ENCODE measurements at regions not wholly inside any gene's neighbourhood (a gene's known extent, or its start where the extent isn't known, plus 50 kb on each side); places are given as distances from the start of the nearest gene placed in this dataset.

DNA sequence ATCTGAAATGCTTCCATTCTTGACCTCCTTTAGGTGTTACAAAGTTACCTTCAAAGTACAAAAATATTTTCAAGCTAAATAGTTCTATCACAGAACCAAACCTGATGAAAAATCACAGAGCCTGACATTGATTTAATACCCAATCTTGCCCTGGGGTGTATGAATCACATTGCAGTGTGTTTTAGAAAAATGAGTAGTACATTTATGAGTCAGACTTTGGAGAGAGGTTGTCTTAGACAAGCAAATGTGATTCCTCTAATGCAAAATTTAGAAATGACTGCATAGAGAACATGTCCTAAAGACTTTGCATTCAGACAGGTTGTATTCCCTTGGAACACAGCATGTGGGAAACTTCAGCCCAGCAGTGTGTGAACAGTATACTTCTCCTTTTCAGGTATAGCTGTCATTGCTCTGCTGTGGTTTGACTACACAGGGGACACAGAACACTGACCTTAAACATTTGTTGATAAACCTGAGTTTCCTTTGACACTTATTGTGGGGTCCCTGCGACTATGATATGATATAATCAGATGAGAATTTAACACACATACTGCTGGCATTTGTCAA is 972.1 kb downstream of the JRKL start:
- DNase-seq: no peak
- Histone ChIP-seq H3K27ac (ENCODE audit: insufficient read depth in 1 of 2, low read depth in 1 of 2, low read length in 2 of 2, poor library complexity in 1 of 2, severe bottlenecking in 2 of 2) (no peak overlapping the region), H3K36me3 (ENCODE audit: control insufficient read depth in 4 of 4, insufficient read depth in 4 of 4, low read length in 3 of 4) (no peaks in the 10 kb centered on the region), H3K9me3 (ENCODE audit: control extremely low read depth in 1 of 5, control insufficient read depth in 4 of 5, insufficient read depth in 2 of 5, low read depth in 1 of 5, low read length in 4 of 5) (peaks cover 0 to 2% (median 0%) of the 10 kb centered on the region in 5 experiments), H3K4me3 (ENCODE audit: control insufficient read depth in 1 of 7, extremely low read depth in 1 of 7, insufficient read depth in 4 of 7, low read depth in 2 of 7, low read length in 6 of 7) (no peak overlapping the region), H3K27me3 (replicated peaks in 2 of 5; ENCODE audit: control insufficient read depth in 4 of 5, insufficient read depth in 5 of 5, low read length in 4 of 5) (no peaks in the 10 kb centered on the region), H3K4me1 (ENCODE audit: control extremely low read depth in 1 of 4, control insufficient read depth in 4 of 4, insufficient read depth in 4 of 4, low read length in 3 of 4) (no peaks in the 10 kb centered on the region)
- ChIA-PET POLR2A (no interaction called here), CTCF (no interaction called here)
- WGBS (ENCODE audit: insufficient coverage): no CpG with 5 or more reads among the region's 1 CpG

DNA sequence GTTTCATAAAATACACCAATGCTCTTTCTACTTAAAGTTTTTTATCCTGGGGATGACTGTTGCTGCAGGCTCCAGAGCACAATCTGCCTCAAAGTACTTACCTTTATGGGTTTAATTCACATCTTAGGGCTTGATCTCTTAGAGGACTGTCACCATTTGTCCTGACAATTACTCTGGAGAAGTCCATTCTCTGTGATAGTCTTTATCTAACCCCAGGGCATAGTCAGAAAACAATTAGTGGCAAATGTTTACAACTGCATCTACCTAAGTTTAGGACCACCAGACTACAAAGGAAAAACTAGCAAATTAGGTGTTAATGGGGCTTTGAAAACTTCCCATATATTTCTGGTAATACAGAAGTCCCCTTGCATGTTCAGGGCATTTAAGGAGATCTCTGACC is 973.5 kb downstream of the JRKL start:
- Histone ChIP-seq H3K36me3 (ENCODE audit: control insufficient read depth in 4 of 4, insufficient read depth in 4 of 4, low read length in 3 of 4) (no peaks in the 10 kb centered on the region), H3K4me1 (ENCODE audit: control extremely low read depth in 1 of 4, control insufficient read depth in 4 of 4, insufficient read depth in 4 of 4, low read length in 3 of 4) (no peaks in the 10 kb centered on the region), H3K27me3 (replicated peaks in 2 of 5; ENCODE audit: control insufficient read depth in 4 of 5, insufficient read depth in 5 of 5, low read length in 4 of 5) (no peaks in the 10 kb centered on the region), H3K4me3 (ENCODE audit: control insufficient read depth in 1 of 7, extremely low read depth in 1 of 7, insufficient read depth in 4 of 7, low read depth in 2 of 7, low read length in 6 of 7) (no peak overlapping the region), H3K9me3 (ENCODE audit: control extremely low read depth in 1 of 5, control insufficient read depth in 4 of 5, insufficient read depth in 2 of 5, low read depth in 1 of 5, low read length in 4 of 5) (peaks cover 0 to 6% (median 2%) of the 10 kb centered on the region in 5 experiments), H3K27ac (ENCODE audit: insufficient read depth in 1 of 2, low read depth in 1 of 2, low read length in 2 of 2, poor library complexity in 1 of 2, severe bottlenecking in 2 of 2) (no peak overlapping the region)
- DNase-seq: no peak
- POLR2A ChIA-PET: no interaction called here
- CTCF ChIA-PET: no interaction called here

DNA sequence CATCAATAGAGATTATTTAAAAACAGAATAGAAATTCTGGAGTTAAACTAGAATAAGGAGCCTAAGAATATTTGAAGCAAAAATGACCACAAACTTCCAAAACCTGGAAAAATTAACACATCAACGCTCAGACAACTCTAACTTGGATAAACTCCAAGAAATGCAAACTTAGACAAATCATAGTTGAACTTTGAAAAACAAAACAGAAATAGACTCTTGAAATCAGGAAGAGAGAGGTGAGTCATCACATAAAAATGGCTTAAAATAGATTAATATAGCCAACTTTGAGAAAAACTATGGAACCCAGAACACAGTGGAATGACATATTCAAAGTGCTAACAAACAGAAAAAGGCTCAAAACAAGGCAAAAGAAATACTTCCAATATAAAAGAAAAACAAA is 974.2 kb downstream of the JRKL start:
- no CpG with 5 or more reads among the region's 1 CpG for WGBS (ENCODE audit: insufficient coverage)
- no peak overlapping the region for H3K27ac ChIP-seq (ENCODE audit: insufficient read depth in 1 of 2, low read depth in 1 of 2, low read length in 2 of 2, poor library complexity in 1 of 2, severe bottlenecking in 2 of 2)
- no peaks in the 10 kb centered on the region for H3K27me3 ChIP-seq (replicated peaks in 2 of 5; ENCODE audit: control insufficient read depth in 4 of 5, insufficient read depth in 5 of 5, low read length in 4 of 5)
- H3K9me3 ChIP-seq (ENCODE audit: control extremely low read depth in 1 of 5, control insufficient read depth in 4 of 5, insufficient read depth in 2 of 5, low read depth in 1 of 5, low read length in 4 of 5): peaks cover 0 to 10% (median 2%) of the 10 kb centered on the region in 5 experiments
- ChIA-PET POLR2A (no interaction called here), CTCF (no interaction called here)
- H3K36me3 ChIP-seq (ENCODE audit: control insufficient read depth in 4 of 4, insufficient read depth in 4 of 4, low read length in 3 of 4): no peaks in the 10 kb centered on the region
- DNase-seq: no peak
- no peak overlapping the region for H3K4me3 ChIP-seq (ENCODE audit: control insufficient read depth in 1 of 7, extremely low read depth in 1 of 7, insufficient read depth in 4 of 7, low read depth in 2 of 7, low read length in 6 of 7)
- H3K4me1 ChIP-seq (ENCODE audit: control extremely low read depth in 1 of 4, control insufficient read depth in 4 of 4, insufficient read depth in 4 of 4, low read length in 3 of 4): no peaks in the 10 kb centered on the region

DNA sequence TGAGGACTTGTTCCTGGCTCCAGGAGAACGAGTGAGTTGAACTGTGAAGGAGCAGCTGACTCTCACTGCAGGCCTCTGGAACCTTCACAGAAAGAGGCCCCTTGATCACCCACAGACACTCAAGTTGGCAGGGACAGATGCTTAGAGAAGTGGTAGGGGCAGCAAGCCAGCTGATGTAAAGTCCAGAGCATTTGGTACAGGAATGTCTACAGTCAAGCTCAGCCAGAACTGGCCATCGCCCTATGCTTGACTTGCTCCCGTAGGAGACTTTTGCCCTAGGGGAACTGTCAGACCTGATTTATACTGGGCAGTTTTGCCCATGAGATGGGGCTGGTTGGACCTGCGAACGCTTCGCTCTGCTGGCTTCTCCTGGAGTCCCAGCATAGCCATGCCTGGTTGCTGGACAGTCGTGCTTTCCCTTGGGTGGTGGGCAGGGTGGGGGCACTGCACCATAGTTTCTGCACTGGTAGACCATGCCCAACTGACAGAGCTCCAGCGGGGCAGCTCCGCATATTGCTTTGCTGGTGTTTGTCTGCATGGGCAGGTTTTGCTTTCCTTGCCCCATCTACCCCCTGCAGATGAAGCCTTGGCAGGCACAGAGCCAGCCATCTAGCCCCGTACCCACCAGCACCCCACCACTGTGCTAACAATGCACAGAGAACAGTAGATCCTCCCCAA is 977.7 kb downstream of the JRKL start:
- 91% methylated on average over 8 of the region's 10 CpGs for WGBS (ENCODE audit: insufficient coverage)
- no peaks in the 10 kb centered on the region for H3K36me3 ChIP-seq (ENCODE audit: control insufficient read depth in 4 of 4, insufficient read depth in 4 of 4, low read length in 3 of 4)
- H3K27ac ChIP-seq (ENCODE audit: insufficient read depth in 1 of 2, low read depth in 1 of 2, low read length in 2 of 2, poor library complexity in 1 of 2, severe bottlenecking in 2 of 2): no peak overlapping the region
- H3K4me3 ChIP-seq (ENCODE audit: control insufficient read depth in 1 of 7, extremely low read depth in 1 of 7, insufficient read depth in 4 of 7, low read depth in 2 of 7, low read length in 6 of 7): no peak overlapping the region
- no peaks in the 10 kb centered on the region for H3K4me1 ChIP-seq (ENCODE audit: control extremely low read depth in 1 of 4, control insufficient read depth in 4 of 4, insufficient read depth in 4 of 4, low read length in 3 of 4)
- no peaks in the 10 kb centered on the region for H3K27me3 ChIP-seq (replicated peaks in 2 of 5; ENCODE audit: control insufficient read depth in 4 of 5, insufficient read depth in 5 of 5, low read length in 4 of 5)
- no peak for DNase-seq
- H3K9me3 ChIP-seq (ENCODE audit: control extremely low read depth in 1 of 5, control insufficient read depth in 4 of 5, insufficient read depth in 2 of 5, low read depth in 1 of 5, low read length in 4 of 5): peaks cover 0 to 19% (median 2%) of the 10 kb centered on the region in 5 experiments
- POLR2A ChIA-PET: no interaction called here
- CTCF ChIA-PET: no interaction called here

DNA sequence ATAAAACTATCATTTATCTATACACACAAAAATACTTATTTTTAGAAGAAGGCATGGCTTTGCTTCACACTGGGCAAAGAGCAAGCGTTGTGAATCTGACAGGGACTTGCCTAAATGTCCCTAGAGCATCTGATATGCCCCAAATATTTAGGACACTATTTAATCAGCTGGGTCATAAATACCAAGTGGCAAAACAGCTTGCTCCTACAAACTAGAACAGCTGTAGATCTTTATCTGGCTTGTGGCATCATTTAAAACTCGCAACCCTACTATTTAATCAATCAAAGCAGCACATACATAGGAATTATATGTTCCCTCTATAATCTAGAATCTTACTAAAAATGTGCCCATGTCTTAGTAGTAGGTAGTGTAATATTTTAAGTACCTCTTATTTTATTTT is 999.5 kb downstream of the JRKL start:
- POLR2A ChIA-PET: no interaction called here
- no peaks in the 10 kb centered on the region for H3K27me3 ChIP-seq (replicated peaks in 2 of 5; ENCODE audit: control insufficient read depth in 4 of 5, insufficient read depth in 5 of 5, low read length in 4 of 5)
- DNase-seq: no peak
- H3K9me3 ChIP-seq (ENCODE audit: control extremely low read depth in 1 of 5, control insufficient read depth in 4 of 5, insufficient read depth in 2 of 5, low read depth in 1 of 5, low read length in 4 of 5): no peaks in the 10 kb centered on the region
- 100% methylated on average over 1 of the region's 2 CpGs for WGBS (ENCODE audit: insufficient coverage)
- no peaks in the 10 kb centered on the region for H3K4me1 ChIP-seq (ENCODE audit: control extremely low read depth in 1 of 4, control insufficient read depth in 4 of 4, insufficient read depth in 4 of 4, low read length in 3 of 4)
- no peak overlapping the region for H3K4me3 ChIP-seq (ENCODE audit: control insufficient read depth in 1 of 7, extremely low read depth in 1 of 7, insufficient read depth in 4 of 7, low read depth in 2 of 7, low read length in 6 of 7)
- H3K27ac ChIP-seq (ENCODE audit: insufficient read depth in 1 of 2, low read depth in 1 of 2, low read length in 2 of 2, poor library complexity in 1 of 2, severe bottlenecking in 2 of 2): no peak overlapping the region
- CTCF ChIA-PET: no interaction called here
- no peaks in the 10 kb centered on the region for H3K36me3 ChIP-seq (ENCODE audit: control insufficient read depth in 4 of 4, insufficient read depth in 4 of 4, low read length in 3 of 4)

DNA sequence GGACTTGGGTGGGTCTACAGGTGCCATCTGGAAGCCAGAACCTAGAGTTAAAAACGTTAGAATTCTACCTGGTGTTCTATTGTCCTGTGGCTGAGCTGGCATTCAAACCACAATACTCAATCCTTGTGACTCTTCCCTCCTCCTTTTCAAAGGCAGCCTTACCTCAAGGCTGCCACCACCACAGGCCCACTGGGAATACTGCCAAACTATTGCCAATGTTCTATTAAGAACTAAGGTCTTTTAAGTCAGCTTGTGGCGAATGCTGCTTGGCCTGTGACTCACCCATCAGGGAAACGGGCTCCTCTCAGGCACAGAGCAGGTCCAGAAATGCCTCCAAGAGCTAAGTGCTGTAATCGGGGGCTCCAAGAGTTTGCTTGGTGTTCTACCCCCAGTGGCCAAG is 1008.4 kb downstream of the JRKL start:
- ChIA-PET POLR2A (no interaction called here), CTCF (no interaction called here)
- H3K27me3 ChIP-seq (replicated peaks in 2 of 5; ENCODE audit: control insufficient read depth in 4 of 5, insufficient read depth in 5 of 5, low read length in 4 of 5): no peaks in the 10 kb centered on the region

DNA sequence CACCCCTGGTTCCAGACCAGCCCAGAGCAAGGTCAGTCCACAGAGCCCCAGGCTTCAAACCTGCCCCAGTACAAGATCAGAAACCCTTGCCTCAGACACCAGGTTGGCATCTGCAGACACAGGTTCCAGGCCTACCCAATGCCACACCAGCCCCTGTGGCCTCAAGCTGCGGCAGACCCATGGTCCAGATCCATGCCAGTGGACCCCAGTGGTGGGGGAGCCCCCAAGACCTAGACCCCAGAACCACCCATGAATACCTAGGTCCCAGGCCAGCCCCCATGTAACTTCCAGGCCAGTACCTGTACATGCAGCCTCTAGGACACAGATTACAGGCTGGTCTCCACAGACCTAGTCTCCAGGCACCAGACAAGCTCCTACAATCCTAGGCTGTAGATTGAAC is 1019.3 kb downstream of the JRKL start:
- Histone ChIP-seq H3K36me3 (ENCODE audit: control insufficient read depth in 4 of 4, insufficient read depth in 4 of 4, low read length in 3 of 4) (no peaks in the 10 kb centered on the region), H3K4me1 (ENCODE audit: control extremely low read depth in 1 of 4, control insufficient read depth in 4 of 4, insufficient read depth in 4 of 4, low read length in 3 of 4) (no peaks in the 10 kb centered on the region), H3K9me3 (ENCODE audit: control extremely low read depth in 1 of 5, control insufficient read depth in 4 of 5, insufficient read depth in 2 of 5, low read depth in 1 of 5, low read length in 4 of 5) (peaks cover 2 to 10% (median 4%) of the 10 kb centered on the region in 5 experiments), H3K27ac (ENCODE audit: insufficient read depth in 1 of 2, low read depth in 1 of 2, low read length in 2 of 2, poor library complexity in 1 of 2, severe bottlenecking in 2 of 2) (no peak overlapping the region), H3K27me3 (replicated peaks in 2 of 5; ENCODE audit: control insufficient read depth in 4 of 5, insufficient read depth in 5 of 5, low read length in 4 of 5) (no peaks in the 10 kb centered on the region), H3K4me3 (ENCODE audit: control insufficient read depth in 1 of 7, extremely low read depth in 1 of 7, insufficient read depth in 4 of 7, low read depth in 2 of 7, low read length in 6 of 7) (no peak overlapping the region)
- ChIA-PET CTCF (no interaction called here), POLR2A (no interaction called here)
- DNase-seq: no peak
- WGBS (ENCODE audit: insufficient coverage): 100% methylated on average over 1 of the region's 1 CpG

More for the DNA sequence above, 1008.4 kb downstream of the JRKL start:
- H3K9me3 ChIP-seq (ENCODE audit: control extremely low read depth in 1 of 5, control insufficient read depth in 4 of 5, insufficient read depth in 2 of 5, low read depth in 1 of 5, low read length in 4 of 5): peaks cover 0 to 5% (median 0%) of the 10 kb centered on the region in 5 experiments
- no peaks in the 10 kb centered on the region for H3K4me1 ChIP-seq (ENCODE audit: control extremely low read depth in 1 of 4, control insufficient read depth in 4 of 4, insufficient read depth in 4 of 4, low read length in 3 of 4)
- no peak for DNase-seq
- H3K27ac ChIP-seq (ENCODE audit: insufficient read depth in 1 of 2, low read depth in 1 of 2, low read length in 2 of 2, poor library complexity in 1 of 2, severe bottlenecking in 2 of 2): no peak overlapping the region
- WGBS (ENCODE audit: insufficient coverage): 97% methylated on average over 3 of the region's 4 CpGs
- H3K4me3 ChIP-seq (ENCODE audit: control insufficient read depth in 1 of 7, extremely low read depth in 1 of 7, insufficient read depth in 4 of 7, low read depth in 2 of 7, low read length in 6 of 7): no peak overlapping the region
- H3K36me3 ChIP-seq (ENCODE audit: control insufficient read depth in 4 of 4, insufficient read depth in 4 of 4, low read length in 3 of 4): no peaks in the 10 kb centered on the region

Measured in common myeloid progenitor, CD34-positive (primary cell).